Right lobe of liver (tissue), 6 donors: ENCODE measurements at regions not wholly inside any gene's neighbourhood (a gene's known extent, or its start where the extent isn't known, plus 50 kb on each side); places are given as distances from the start of the nearest gene placed in this dataset.

Source experiments
- ATAC-seq, 4 donors: fragments of 200-7000 bp; cut with Tn5 transposase; one replicate each; pipeline ENCODE4 v1.9.1; 2020; ENCODE audit warnings: mild to moderate bottlenecking in 4 of 4, moderate library complexity in 4 of 4
- DNase-seq, 3 donors: peaks; one replicate each; pipeline ENCODE4 v3.0.0-alpha.2; 2020
- H3K27ac ChIP-seq, 3 donors: fragments of 200-600 bp; one replicate each; pipeline ENCODE4 v1.8.0; 2022
- H3K27me3 ChIP-seq, 2 donors: fragments of 200-600 bp; one replicate each; pipeline ENCODE4 v1.8.0; 2022
- H3K36me3 ChIP-seq, 4 donors: fragments of 200-600 bp; sonication (generic) in 1 of 4; one replicate each; pipeline versions ENCODE4 v1.5.1 to v1.8.0; 2017 to 2022; ENCODE audit warnings: control low read depth in 1 of 4
- H3K4me1 ChIP-seq, 4 donors: fragments of 200-600 bp; sonication (generic) in 1 of 4; one replicate each; pipeline versions ENCODE4 v1.5.1 to v1.8.0; 2017 to 2022; ENCODE audit warnings: control low read depth in 1 of 4
- H3K4me3 ChIP-seq, 3 donors: fragments of 200-600 bp; one replicate each; pipeline ENCODE4 v1.8.0; 2022
- H3K9me3 ChIP-seq, 4 donors: fragments of 200-600 bp; sonication (generic) in 1 of 4; one replicate each; pipeline versions ENCODE4 v1.5.1 to v1.8.0; 2017 to 2022; ENCODE audit warnings: control low read depth in 1 of 4
- CTCF ChIP-seq, 4 donors: fragments of 200-600 bp in 3 of 4; fragments of 450-650 bp in 1 of 4; IDR thresholded peaks; one replicate each; pipeline versions ENCODE4 v1.5.1 to v1.8.0; 2016 to 2022; ENCODE audit warnings: antibody characterized with exemption in 4 of 4, mild to moderate bottlenecking in 2 of 4
- POLR2A ChIP-seq: fragments of 450-650 bp; IDR thresholded peaks from one replicate; pipeline ENCODE4 v1.6.1; 2017; ENCODE audit warnings: antibody characterized with exemption, mild to moderate bottlenecking
- WGBS: methylation state at CpG from one replicate; pipeline ENCODE4 v1.1.6; 2018; ENCODE audit warnings: low coverage, low lambda C conversion rate; ENCODE audit not compliant: insufficient coverage; ENCODE audit errors: missing lambda C conversion rate; 5-methylcytosine and 5-hydroxymethylcytosine counted together
- intact Hi-C, 2 donors: fragments of 100-400 bp; cut with DNase I; formaldehyde crosslinking; loops; one replicate each; pipeline versions ENCODE4 v1.11.2 to v1.14.1; 2022
- donor health status: DM: no; HTN: yes; CAD: no.
- donor health status: DM: no; HTN: no; CAD: no.
- donor health status: DM: no; HTN: no; CAD: no.
- donor health status: DM: no; HTN: yes; CAD: no.
- donor health status: DM: no; HTN: yes; CAD: no.

- H3K27me3 ChIP-seq, result no peaks in the 10 kb centered on the region
- no peak overlapping the region for H3K4me3 ChIP-seq
- no peak overlapping the region for H3K27ac ChIP-seq
- WGBS, result 81% methylated on average over 7 of the region's 7 CpGs
- intact Hi-C loops, result no loop called here
- DNase-seq (no peak), ATAC-seq (no peak)
- no peaks in the 10 kb centered on the region for H3K9me3 ChIP-seq
- H3K4me1 ChIP-seq, result peaks cover 0 to 9% (median 0%) of the 10 kb centered on the region in 4 donors
- no peak for TF ChIP-seq CTCF (IDR thresholded peaks at IDR 0.05)
- no peak for TF ChIP-seq POLR2A
- no peaks in the 10 kb centered on the region for H3K36me3 ChIP-seq
These were observed 142.5 kb downstream of the GNAT3 start for GRCh38 chr7:80369321-80369720.

- Histone ChIP-seq H3K4me1 (no peaks in the 10 kb centered on the region), H3K9me3 (no peaks in the 10 kb centered on the region), H3K27ac (no peak overlapping the region), H3K27me3 (no peaks in the 10 kb centered on the region), H3K36me3 (no peaks in the 10 kb centered on the region), H3K4me3 (no peak overlapping the region)
- DNase-seq, result no peak
- 97% methylated on average over 2 of the region's 2 CpGs for WGBS
- TF ChIP-seq CTCF (IDR thresholded peaks at IDR 0.05), result no peak
- no peak for TF ChIP-seq POLR2A
- intact Hi-C loops, result no loop called here
- ATAC-seq, result no peak
These were observed 149.2 kb downstream of the GNAT3 start for GRCh38 chr7:80362677-80363076.

- ATAC-seq, result no peak
- no peaks in the 10 kb centered on the region for H3K9me3 ChIP-seq
- no peaks in the 10 kb centered on the region for H3K36me3 ChIP-seq
- no peaks in the 10 kb centered on the region for H3K4me1 ChIP-seq
- no peak for DNase-seq
- H3K27ac ChIP-seq, result no peak overlapping the region
- TF ChIP-seq POLR2A (no peak), CTCF (IDR thresholded peaks at IDR 0.05) (no peak)
- WGBS, result 71% methylated on average over 1 of the region's 1 CpG
- intact Hi-C loops, result no loop called here
- H3K4me3 ChIP-seq, result no peak overlapping the region
- H3K27me3 ChIP-seq, result no peaks in the 10 kb centered on the region
These were observed 149.8 kb downstream of the GNAT3 start for GRCh38 chr7:80362010-80362618.

DNA sequence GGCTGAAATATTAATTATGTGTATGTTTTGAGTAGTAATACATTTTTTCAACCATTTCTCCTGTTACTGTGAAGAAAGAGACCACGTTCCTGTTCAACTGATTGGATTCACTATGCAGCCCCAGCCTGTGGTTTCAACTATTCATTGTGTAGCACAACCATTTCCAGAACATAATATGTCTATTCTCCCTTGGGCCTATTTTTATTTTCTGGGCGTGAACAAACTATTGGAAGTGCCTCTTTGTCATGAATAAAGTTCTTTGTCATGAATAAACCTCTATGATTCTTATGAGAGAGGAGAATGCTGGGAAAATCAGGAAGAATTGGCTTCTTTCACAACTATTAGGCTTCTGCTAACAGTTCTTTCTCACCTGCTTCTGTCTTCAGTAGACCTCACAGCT is 152.4 kb downstream of the GNAT3 start:
- Histone ChIP-seq H3K9me3 (no peaks in the 10 kb centered on the region), H3K36me3 (no peaks in the 10 kb centered on the region), H3K4me1 (no peaks in the 10 kb centered on the region), H3K27me3 (no peaks in the 10 kb centered on the region), H3K27ac (no peak overlapping the region), H3K4me3 (no peak overlapping the region)
- TF ChIP-seq CTCF (IDR thresholded peaks at IDR 0.05) (no peak), POLR2A (no peak)
- WGBS, result 81% methylated on average over 2 of the region's 2 CpGs
- ATAC-seq (no peak), DNase-seq (no peak)
- intact Hi-C loops, result no loop called here

GRCh38 chr7:80359029-80359428 is 152.8 kb downstream of the GNAT3 start:
- WGBS, result 68% methylated on average over 3 of the region's 3 CpGs
- DNase-seq, result no peak

More at GRCh38 chr7:80359029-80359428, 152.8 kb downstream of the GNAT3 start:
- no peak overlapping the region for H3K4me3 ChIP-seq
- intact Hi-C loops, result no loop called here
- no peak for TF ChIP-seq CTCF (IDR thresholded peaks at IDR 0.05)
- TF ChIP-seq POLR2A, result no peak
- no peak overlapping the region for H3K27ac ChIP-seq
- ATAC-seq, result no peak
- no peaks in the 10 kb centered on the region for H3K4me1 ChIP-seq
- H3K9me3 ChIP-seq, result no peaks in the 10 kb centered on the region
- H3K27me3 ChIP-seq, result no peaks in the 10 kb centered on the region
- no peaks in the 10 kb centered on the region for H3K36me3 ChIP-seq
